ENCODE measurements at regions not wholly inside any gene's neighbourhood (a gene's known extent, or its start where the extent isn't known, plus 50 kb on each side); places are given as distances from the start of the nearest gene placed in this dataset.
"Not testable (repeated sequence)": the region's sequence is repeated elsewhere in the genome, so short reads cannot be mapped to it uniquely, and the experiment has no call there.

DNA sequence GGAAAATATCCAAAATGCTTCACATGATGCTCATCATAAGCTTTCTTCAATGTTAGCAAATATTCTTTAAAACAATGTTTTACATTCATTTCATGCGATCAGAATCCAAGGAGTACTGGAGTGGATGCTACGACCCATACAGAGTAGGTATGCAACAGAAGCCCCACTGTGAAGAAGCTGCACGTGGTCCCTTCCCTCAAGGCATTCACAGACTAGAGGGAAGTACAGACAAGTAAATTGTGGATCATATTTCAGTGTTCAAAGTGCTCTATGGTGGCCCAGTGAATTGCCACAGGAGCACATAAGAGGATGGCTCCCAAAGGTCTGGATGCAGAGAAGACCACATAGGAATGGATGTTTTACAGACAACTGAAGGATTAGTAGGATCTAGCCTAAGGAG lies 789.9 kb downstream of the IGSF11 start:
- no peak for DNase-seq

DNA sequence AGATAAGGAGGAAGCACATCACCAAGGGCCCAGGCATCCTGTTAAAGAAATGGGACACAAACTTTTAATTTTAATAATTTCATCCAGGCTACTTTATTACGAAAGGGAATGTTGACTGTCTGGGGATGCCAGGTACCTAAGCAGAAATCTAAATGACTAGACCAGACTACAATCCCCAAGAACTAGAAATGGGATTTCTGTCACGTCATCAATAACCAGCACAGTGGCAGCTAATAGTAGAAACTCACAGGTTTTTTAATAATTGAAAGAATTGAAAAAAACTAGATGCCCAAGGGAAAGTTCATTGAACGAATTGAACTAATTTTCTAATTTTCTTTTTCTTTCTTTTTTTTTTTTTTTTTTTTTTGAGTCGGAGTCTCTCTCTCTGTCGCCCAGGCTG lies 789.3 kb downstream of the IGSF11 start:
- no peak for DNase-seq

DNA sequence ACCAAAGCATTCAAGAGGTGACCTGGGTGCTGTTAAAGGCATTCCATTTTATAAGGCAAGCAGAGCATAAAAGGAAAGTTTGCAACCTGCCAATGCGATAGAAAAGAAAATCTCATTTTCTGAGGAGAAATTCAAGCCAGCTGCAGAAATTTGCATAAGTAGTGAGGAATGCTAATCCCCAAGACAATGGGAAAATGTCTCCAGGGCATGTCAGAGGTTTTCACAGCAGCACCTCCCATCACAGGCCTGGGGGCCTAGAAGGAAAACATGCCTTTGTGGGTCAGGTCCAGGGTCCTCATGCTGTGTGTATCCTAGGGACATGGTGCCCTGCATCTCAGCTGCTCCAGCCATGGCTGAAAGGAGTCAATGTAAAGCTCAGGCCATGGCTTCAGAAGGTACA lies 775.8 kb downstream of the IGSF11 start:
- not testable (repeated sequence) for DNase-seq

DNA sequence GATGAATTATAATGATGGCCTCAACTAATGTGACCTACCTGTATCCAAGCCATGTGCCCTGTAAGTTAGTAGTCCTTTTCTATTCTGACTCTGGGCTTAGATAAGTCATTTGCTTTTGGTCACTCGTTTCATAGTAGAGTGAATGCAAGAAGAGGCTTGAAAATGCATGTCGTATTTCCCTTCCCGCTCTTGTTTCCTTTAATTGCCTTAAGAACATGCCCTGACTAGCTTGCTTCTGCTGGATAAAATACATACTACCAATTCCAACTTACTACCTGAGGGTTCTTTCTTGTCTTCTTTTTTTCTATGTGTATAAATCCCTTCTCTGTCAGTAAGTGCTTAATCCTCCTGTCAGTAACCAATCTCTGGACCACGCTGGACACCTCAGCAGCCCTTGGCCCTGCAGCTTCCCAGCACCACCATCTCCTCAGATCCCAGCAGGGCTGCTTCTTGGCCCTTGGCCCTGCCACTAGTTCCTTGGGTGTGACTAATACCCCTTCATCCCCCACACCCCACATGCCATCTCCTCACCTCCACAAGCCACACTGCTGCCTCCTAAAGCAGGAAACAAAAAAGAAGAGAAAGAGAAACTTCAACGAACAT lies 771.7 kb downstream of the IGSF11 start:
- no peak for DNase-seq

DNA sequence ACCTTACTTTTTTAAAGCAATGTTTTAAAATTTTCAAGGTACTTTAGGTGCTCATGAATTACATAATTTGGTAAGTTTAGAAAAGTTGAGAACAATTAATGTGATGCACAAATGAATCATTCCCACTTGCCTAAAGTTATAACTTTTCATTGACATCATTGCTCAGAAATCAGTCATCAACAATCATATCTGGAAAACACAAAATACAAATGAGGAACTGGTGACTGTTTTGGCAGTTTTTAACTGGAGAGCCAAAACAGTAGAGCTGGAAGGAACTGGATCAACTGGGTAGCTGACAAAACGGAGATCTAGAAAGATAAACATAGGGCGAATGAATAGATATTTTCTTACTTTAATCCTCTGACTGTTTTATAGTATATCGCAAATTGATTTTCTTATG lies 767.1 kb downstream of the IGSF11 start:
- DNase-seq, result no peak

DNA sequence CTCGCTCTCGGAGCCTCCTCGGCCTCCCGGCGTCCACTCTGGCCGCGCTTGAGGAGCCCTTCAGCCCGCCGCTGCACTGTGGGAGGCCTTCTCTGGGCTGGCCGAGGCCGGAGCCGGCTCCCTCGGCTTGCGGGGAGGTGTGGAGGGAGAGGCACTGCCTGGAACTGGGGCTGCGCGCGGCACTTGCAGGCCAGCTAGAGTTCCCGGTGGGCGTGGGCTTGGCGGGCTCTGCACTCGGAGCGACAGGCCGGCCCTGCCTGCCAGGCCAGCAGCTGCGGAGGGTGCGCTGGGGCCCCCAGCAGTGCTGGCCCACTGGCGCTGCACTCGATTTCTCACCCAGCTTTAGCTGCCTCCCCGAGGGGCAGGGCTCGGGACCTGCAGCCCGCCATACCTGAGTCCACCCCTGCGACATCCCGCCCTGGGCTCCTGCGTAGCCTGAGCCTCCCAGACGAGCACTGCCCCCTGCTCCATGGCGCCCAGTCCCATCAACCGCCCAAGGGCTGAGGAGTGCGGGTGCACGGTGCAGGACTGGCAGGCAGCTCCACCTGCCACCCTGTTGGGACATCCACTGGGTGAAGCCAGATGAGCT lies 765.0 kb downstream of the IGSF11 start:
- DNase-seq, result no peak

DNA sequence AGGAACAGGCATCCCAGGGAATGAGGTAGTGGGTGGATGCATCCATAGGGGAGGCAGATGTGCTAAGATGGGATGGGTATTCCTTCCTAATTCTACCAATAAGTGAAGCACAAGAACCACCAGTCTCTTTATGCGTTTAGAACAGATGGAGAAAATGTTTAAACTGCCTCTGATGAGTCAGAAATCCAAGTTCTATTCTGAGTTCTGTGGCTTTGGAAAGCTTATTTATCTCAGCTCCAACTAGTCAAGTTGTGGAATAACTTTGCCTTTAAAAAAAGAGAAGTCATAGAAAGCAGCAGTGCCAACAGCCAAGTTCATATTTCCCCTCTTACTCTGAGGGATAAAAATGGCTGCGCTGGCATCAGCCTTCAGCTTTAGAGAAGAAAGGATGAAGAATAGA lies 761.7 kb downstream of the IGSF11 start:
- DNase-seq, result no peak

DNA sequence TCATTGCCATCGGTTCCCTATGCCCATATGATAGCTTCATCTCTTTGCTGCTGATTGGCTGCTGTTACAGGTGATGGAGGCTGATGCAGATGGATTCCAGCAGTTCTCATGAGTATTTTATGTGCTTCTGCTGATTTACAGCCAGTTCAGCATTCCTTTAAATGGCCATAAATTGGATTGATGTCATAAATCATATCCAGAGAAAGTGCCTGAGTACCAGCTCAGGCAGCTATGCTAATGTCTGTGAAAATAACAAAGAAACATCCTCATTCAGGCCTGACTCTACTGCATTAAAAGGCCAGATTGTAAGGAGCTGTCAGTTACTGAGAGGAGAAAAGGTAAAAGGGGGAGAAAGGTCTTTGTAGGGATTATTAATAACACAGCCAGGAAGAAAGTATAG lies 756.8 kb downstream of the IGSF11 start:
- no peak for DNase-seq

DNA sequence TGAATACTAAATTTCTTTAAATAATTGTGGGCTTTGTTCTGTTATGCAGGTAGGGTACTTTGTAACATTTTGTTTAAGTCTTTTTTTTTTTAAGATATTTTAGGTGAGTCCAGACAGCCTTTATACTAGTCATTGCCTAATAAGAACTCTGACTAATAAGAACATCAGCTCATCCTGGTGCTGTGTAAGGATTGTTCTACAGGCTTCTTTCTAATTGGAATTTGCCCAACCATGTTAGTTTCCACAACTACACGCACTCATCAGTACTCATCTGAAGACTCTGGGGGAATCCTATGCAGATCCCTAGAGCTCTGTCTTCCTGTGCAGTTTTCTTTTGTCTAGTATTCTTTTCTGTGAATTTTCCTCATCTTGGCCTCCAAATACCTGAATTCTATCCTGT lies 741.8 kb downstream of the IGSF11 start:
- no peak for DNase-seq

DNA sequence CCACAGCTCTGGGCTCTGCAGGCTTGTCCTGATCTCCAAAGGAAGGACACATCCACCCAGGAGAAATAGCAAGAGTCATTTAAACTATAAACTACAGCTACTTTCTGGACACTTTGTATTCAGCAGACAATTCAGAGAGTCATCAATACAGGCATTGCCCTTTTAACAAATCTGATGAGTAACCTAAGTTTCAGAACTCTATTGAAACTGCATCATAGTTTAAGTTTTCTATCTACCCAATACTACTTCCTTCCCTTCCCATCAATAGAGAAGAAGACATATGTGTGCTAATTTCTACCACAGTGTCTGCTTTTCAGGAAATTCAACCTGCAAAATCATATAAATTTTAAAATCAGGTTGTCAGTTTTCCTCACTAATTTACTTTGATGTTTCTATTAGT lies 736.5 kb downstream of the IGSF11 start:
- DNase-seq, result no peak

DNA sequence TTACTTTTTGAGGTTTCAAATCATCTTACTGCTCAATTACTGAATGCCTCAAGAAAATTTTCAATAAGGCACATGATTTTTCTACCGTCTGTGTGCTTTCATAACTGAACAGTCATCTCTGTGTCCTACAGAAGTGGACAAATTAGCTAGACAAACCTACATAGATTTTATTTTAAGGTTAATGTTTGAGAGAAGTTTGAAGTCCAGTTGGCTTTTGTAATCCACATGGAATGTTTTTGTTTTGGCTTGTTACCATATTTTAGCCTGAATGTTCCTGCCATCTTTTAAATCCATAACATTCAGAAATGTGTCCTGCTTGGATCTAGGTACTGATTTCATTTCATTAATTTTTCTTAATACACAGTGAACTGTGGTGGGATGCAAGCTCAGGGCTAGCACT lies 730.1 kb downstream of the IGSF11 start:
- no peak for DNase-seq

DNA sequence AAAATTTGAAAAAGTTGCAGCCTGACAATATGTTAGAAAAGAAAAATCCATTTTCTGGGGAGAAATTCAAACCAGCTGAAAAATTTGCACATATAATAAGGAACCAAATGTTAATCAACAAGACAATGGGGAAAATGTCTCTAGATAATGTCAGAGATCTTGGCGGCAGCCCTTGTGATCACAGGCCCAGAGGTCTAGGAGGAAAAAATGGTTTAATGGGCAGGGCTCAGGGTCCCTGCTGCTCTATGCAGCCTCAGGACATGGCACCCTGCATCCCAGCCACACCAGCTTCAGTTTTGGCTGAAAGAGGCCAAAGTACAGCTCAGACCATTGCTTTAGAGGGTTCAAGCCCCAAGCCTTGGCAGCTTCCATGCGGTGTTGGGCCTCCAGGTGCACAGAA lies 701.9 kb downstream of the IGSF11 start:
- no peak for DNase-seq

DNA sequence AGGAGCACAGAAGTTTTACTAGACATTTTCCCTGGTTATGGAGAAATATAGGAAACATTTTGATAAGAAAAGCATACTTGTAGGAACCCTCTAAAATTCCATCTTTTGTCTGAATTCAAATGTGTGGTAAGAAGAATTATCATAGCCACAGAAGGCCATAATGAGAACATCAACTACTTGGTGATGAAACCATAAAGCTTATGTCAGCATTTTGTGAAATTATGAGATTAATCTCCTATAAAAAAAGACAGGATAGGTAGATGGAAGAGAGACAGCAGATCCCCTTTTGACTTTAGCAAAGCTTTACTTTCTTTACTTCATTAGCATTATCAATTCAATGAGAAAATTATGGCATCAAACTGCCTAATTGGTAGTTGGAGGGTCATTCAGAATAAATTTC lies 697.0 kb downstream of the IGSF11 start:
- DNase-seq, result no peak

DNA sequence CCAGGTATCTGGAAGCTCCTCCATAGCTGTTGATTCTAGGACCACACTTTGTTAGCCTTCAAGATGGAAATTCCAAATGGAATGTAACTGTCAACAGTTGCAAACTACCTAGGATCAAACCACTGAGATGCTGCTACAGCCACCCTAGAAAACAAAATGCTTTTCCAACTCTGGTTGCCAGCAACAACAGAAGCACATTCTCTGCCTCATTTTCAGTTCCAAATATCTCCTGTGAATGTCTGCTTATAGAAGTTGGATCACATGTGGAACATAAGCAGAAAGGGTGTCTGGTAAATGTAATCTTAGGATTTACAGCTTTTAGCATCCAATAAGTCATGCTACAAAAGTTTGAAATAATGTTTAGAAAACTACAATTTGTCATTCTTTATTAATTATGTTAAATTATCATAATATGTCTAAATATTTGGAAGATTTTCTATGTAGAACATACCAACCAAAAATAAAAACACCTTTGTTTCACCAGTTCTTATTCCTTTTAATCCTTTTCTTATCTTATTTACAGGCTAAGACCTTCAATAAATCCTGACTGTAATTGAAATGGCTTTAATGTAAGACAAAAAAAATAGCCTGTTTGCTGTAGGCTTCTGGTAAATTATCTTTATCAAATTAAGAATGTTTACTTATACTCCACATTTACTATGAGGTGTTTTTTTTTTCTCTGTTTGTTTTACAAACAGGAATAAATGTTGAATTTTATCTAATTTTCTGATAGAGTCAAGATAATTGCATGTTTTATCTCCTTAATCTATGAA lies 687.1 kb downstream of the IGSF11 start:
- no peak for DNase-seq

DNA sequence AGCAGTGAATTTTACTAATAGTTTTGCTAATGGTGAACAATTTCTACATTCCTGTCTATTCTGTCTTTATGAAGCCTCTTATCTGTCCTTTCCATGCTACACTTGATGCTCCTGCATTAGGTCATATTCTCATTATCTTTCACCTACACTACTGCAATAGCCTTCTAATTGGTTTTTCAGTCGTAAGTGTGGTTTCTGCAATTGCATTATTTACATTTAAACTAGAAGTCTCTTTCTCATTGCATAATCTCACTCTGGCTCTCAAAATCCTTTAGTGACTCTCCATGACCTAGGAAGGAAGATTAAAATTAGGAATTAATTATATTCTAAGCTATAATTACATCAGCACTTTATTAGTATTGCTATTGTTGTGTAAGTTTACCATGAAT lies 686.5 kb downstream of the IGSF11 start:
- DNase-seq, result no peak

DNA sequence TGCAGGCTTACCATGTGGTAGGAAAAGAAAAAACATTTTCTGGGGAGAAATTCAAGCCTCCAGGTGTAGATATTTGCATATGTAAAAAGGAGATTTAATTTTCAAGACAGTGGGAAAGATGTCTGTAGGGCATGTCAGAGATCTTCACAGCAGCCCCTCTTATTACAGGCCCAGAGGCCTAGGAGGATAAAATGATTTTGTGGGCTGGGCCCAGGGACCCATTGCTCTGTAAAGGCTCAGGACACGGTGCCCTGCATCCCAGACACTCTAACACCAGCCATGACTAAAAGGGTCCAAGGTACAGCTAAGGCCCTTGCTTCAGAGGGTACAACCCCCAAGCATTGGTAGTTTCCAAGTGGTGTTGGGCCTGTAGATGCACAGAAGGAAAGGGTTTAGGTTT lies 680.1 kb downstream of the IGSF11 start:
- DNase-seq, result no peak

DNA sequence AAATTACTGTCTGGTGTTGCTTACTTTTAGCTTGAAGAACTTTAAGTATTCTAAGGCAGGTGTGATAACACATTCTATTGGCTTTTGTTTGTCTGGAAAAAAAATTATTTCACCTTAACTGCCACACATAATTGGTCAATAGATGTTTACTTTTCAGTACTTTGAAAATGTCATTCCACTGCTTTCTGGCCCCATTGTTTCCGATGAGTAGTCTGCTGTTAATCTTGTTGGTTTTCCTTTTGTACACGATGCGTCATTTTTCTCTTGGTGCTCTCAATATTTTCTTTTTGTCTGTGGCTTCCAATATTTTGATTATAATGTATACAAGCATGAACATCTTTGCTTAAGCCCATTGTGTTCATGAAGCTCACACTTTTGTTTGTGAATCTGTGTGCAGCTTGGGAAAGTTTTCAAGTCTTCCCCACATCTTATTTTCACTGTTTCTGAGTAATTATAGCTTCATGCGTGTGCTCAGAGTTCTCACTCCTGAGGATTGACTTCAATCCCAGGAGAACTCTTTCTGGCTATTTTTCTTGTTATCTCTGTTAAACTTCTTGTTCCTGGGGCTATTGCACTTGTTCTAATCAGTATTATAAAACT lies 664.7 kb downstream of the IGSF11 start:
- DNase-seq, result no peak

DNA sequence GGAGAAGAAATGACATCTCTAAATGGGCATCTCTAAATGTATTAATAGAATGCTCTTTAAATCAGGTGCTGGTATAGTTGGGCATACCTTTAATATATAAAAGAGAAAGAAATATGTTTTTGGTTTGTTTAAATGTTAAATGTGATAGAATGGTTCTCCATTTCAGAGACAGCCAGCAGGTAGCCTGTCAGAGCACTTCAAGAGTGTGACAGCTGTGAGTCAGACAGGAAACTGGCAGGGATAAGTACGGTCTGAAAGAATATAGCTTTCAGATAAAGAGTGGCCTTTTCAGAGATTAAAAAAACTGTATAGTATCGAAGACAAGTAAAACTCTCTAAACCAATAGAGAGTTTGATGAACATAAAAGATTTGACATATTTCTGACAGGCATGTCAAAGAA lies 654.1 kb downstream of the IGSF11 start:
- DNase-seq, result no peak

DNA sequence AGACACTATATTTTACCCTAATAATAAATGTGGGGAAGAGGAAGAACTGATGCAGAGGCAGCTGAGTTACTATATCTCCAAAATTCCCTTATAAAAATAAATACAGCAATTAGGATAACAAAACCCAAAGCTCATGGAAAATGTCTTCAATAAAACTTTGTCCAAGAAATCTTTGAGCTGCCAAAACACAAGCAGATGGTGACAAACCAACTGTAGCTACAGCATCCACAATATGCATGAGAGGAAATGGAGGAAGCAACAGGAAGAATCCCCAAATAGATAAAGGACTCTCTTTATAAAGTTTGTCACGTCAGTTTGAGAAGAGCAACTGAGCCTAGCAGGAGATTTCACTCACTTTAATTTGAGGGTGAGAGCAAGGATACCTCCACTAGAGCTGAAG lies 638.2 kb downstream of the IGSF11 start:
- DNase-seq, result no peak

DNA sequence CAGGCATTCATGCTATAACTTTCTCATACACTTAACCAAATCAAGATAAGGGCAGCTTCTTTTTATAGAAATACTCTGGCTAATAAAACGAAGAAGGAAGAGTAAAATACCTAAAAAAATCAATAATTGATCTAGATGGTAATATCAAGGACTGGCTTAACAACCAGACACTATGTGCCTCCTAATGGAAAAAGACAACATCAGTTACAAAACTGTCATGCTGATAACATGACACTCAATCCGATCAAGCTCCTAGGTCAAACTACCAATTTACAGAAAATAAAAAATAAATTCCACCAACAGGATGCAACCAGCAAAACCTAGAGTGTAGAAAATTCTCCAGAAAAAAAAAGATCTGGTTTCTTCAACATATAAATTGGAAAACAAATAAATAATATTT lies 634.6 kb downstream of the IGSF11 start:
- no peak for DNase-seq

DNA sequence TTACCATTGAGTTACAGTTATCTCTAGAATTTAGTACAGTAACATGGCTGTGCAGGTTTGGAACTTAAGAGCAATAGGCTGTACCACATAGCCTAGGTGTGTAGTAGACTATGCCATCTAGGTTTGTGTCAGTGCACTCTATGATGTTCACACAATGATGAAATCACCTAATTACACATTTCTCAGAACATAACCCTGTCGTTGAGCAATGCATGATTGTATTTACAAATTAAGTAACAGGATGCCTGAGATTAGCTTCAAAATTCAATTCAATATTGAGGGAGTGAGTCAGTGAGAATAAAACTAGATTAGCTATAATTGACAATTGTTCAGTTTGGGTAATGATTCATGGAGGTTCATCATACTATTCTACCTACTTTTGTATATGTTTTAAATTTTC lies 633.8 kb downstream of the IGSF11 start:
- no peak for DNase-seq

DNA sequence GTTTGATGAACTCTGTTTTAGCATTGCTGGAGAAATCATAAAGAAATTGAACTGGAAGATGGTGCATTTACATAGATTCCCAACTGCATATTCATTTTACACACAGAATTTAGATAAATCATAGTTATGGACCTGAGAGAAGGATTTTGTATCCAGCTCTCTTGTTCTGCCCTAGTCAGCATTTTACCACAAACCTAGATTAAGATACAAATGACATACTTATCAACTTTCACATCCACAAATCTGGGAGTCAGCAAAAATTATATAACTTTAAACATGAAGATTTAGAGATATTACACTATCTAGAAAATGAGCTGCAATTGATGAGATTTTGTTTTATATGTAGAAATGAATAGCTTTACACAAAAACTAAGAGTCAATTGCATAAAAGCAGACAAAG lies 632.8 kb downstream of the IGSF11 start:
- no peak for DNase-seq

DNA sequence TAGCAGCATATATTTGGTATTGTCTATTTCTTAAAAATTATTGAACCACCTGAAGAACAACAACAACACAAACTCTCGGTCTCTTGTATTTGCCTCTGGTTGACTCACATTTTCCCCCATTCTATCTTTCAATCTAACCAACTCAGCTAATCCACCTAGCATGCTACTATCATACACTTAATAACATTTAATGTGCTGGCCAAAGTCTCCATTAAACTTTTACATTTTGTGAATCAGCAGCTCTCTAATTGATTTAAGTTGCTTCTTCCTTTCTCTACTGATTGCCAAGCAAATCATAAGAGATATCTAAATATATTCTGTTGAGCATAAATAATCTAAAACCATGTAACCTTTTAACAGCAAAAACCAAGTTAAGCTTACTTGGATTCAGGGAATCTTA lies 631.7 kb downstream of the IGSF11 start:
- no peak for DNase-seq

DNA sequence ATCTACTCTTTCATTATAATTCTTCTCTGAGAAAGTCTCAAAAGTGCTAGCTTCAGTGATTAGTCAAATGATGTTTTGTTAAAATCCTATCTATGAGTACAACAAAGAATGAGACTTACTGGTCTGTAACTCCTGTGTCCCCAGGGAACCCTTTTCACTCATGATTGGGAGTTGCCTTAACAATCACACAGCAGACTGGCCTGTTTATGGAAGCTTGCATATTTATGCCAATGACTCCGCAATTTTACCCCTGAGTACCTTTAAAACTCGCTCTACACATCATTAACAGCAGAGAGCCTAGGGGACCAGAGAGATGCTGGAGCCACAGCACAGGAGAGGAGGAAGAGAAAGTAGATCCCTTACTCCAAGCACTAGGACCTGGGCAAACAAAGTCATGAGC lies 628.1 kb downstream of the IGSF11 start:
- no peak for DNase-seq
